ENCODE measurements at regions not wholly inside any gene's neighbourhood (a gene's known extent, or its start where the extent isn't known, plus 50 kb on each side); places are given as distances from the start of the nearest gene placed in this dataset.

- TF ChIP-seq CTCF (IDR thresholded peaks at IDR 0.05; ENCODE audit: control extremely low read depth in 1 of 3, insufficient read depth in 1 of 3, low read depth in 1 of 3, low read length in 3 of 3) = no peak
- no peak for TF ChIP-seq EGR1 (IDR thresholded peaks at IDR 0.05; ENCODE audit: borderline replicate concordance, low read depth, low read length)
- no peak for TF ChIP-seq FOSL1 (IDR thresholded peaks at IDR 0.05; ENCODE audit: insufficient read depth, low read depth, low read length)
- TF ChIP-seq POLR2A (IDR thresholded peaks at IDR 0.05; ENCODE audit: control extremely low read depth in 1 of 2, low read depth in 2 of 2, low read length in 2 of 2) = no peak
These were observed 425.3 kb upstream of the ANKRD30A start for GRCh38 chr10:36700123-36700522.
